Tibial nerve (tissue), 3 donors: ENCODE measurements at regions not wholly inside any gene's neighbourhood (a gene's known extent, or its start where the extent isn't known, plus 50 kb on each side); places are given as distances from the start of the nearest gene placed in this dataset.

ENCODE experiments used
- POLR2A ChIP-seq, 2 donors: fragments of 450-650 bp; IDR thresholded peaks; one replicate each; pipeline ENCODE4 v1.6.1; 2017; ENCODE audit warnings: antibody characterized with exemption in 2 of 2, mild to moderate bottlenecking in 2 of 2, moderate library complexity in 2 of 2
- TF ChIP-seq, protein P1 (sequence below), 5 experiments: fragments of 200-600 bp in 3 of 5; fragments of 450-650 bp in 2 of 5; sonication (generic) in 3 of 5; IDR thresholded peaks; one replicate each; pipeline ENCODE4 v1.5.1; 2016 to 2019; ENCODE audit warnings: antibody characterized with exemption in 5 of 5, mild to moderate bottlenecking in 3 of 5, moderate library complexity in 2 of 5

GRCh38 chr7:81330108-81330507 lies 411.3 kb upstream of the SEMA3C start:
- TF ChIP-seq POLR2A (IDR thresholded peaks at IDR 0.05), result no peak
- TF ChIP-seq, protein P1, sequence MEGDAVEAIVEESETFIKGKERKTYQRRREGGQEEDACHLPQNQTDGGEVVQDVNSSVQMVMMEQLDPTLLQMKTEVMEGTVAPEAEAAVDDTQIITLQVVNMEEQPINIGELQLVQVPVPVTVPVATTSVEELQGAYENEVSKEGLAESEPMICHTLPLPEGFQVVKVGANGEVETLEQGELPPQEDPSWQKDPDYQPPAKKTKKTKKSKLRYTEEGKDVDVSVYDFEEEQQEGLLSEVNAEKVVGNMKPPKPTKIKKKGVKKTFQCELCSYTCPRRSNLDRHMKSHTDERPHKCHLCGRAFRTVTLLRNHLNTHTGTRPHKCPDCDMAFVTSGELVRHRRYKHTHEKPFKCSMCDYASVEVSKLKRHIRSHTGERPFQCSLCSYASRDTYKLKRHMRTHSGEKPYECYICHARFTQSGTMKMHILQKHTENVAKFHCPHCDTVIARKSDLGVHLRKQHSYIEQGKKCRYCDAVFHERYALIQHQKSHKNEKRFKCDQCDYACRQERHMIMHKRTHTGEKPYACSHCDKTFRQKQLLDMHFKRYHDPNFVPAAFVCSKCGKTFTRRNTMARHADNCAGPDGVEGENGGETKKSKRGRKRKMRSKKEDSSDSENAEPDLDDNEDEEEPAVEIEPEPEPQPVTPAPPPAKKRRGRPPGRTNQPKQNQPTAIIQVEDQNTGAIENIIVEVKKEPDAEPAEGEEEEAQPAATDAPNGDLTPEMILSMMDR (IDR thresholded peaks at IDR 0.05), result no peak
